ENCODE measurements at regions not wholly inside any gene's neighbourhood (a gene's known extent, or its start where the extent isn't known, plus 50 kb on each side); places are given as distances from the start of the nearest gene placed in this dataset.

- Histone ChIP-seq H3K4me3 (no peak overlapping the region), H3K9me3 (no peaks in the 10 kb centered on the region), H3K27ac (no peak overlapping the region), H3K4me1 (no peaks in the 10 kb centered on the region), H3K4me2 (no peak overlapping the region)
- DNase-seq (ENCODE audit: low read depth in 1 of 2, low spot score in 1 of 2): no peak
- FAIRE-seq: no peak
- no peak for TF ChIP-seq PHF8 (IDR thresholded peaks at IDR 0.05; ENCODE audit: borderline replicate concordance, low read depth)
- TF ChIP-seq RAD21 (conservative IDR thresholded peaks at IDR 0.05 in 1 of 2, IDR thresholded peaks at IDR 0.05 in 1 of 2): no peak
- no peak for TF ChIP-seq FOSB (CRISPR knock-in tag; IDR thresholded peaks at IDR 0.05)
- TF ChIP-seq JUN (IDR thresholded peaks at IDR 0.05): no peak
- TF ChIP-seq SMC3 (IDR thresholded peaks at IDR 0.05): no peak
- no peak for TF ChIP-seq TFCP2L1 (CRISPR knock-in tag; IDR thresholded peaks at IDR 0.05)
- TF ChIP-seq HOXB5 (CRISPR knock-in tag; IDR thresholded peaks at IDR 0.05): no peak
- TF ChIP-seq BCL3 (IDR thresholded peaks at IDR 0.05): no peak
- no peak for TF ChIP-seq POLR2AphosphoS2 (conservative IDR thresholded peaks at IDR 0.05; ENCODE audit: low read length)
- no peak for TF ChIP-seq HDAC2 (IDR thresholded peaks at IDR 0.05)
- no peak for TF ChIP-seq HOXA7 (CRISPR knock-in tag; IDR thresholded peaks at IDR 0.05)
- 29% methylated on average over 2 of the region's 2 CpGs for WGBS (ENCODE audit: missing lambda C conversion rate)
- ChIA-PET CTCF (no interaction called here), POLR2A (no interaction called here)
- peak; percentile 27 to 51; a peak in 2 of 6 replicates for ATAC-seq
These were observed 475.7 kb downstream of the CCDC171 start for GRCh38 chr9:16028548-16028947.

- Histone ChIP-seq H3K27ac (no peak overlapping the region), H3K4me1 (no peaks in the 10 kb centered on the region), H3K9me3 (no peaks in the 10 kb centered on the region), H3K4me2 (no peak overlapping the region), H3K4me3 (no peak overlapping the region)
- DNase-seq (ENCODE audit: low read depth in 1 of 2, low spot score in 1 of 2) (no peak), ATAC-seq (no peak), FAIRE-seq (no peak)
- WGBS (ENCODE audit: missing lambda C conversion rate): 49% methylated on average over 7 of the region's 7 CpGs
- ChIA-PET CTCF (no interaction called here), POLR2A (no interaction called here)
- TF ChIP-seq HMGXB4 (CRISPR knock-in tag; IDR thresholded peaks at IDR 0.05; ENCODE audit: borderline replicate concordance): no peak
- no peak for TF ChIP-seq ZC3H11A (IDR thresholded peaks at IDR 0.05)
- TF ChIP-seq RAD21 (conservative IDR thresholded peaks at IDR 0.05 in 1 of 2, IDR thresholded peaks at IDR 0.05 in 1 of 2): no peak
- no peak for TF ChIP-seq EP300 (IDR thresholded peaks at IDR 0.05)
- TF ChIP-seq ZNF302 (CRISPR knock-in tag; IDR thresholded peaks at IDR 0.05): no peak
- TF ChIP-seq NPAS2 (CRISPR knock-in tag; IDR thresholded peaks at IDR 0.05; ENCODE audit: borderline replicate concordance): no peak
- TF ChIP-seq FOSB (CRISPR knock-in tag; IDR thresholded peaks at IDR 0.05): no peak
- TF ChIP-seq MAFK (IDR thresholded peaks at IDR 0.05; ENCODE audit: partially characterized antibody): no peak
These were observed 476.3 kb downstream of the CCDC171 start for GRCh38 chr9:16029046-16029615.

- Histone ChIP-seq H3K9me3 (no peaks in the 10 kb centered on the region), H3K4me1 (no peaks in the 10 kb centered on the region), H3K4me3 (no peak overlapping the region), H3K27ac (no peak overlapping the region), H3K4me2 (no peak overlapping the region)
- ATAC-seq (no peak), DNase-seq (ENCODE audit: low read depth in 1 of 2, low spot score in 1 of 2) (no peak), FAIRE-seq (no peak)
- WGBS (ENCODE audit: missing lambda C conversion rate): 83% methylated on average over 3 of the region's 3 CpGs
- POLR2A ChIA-PET: no interaction called here
- CTCF ChIA-PET: no interaction called here
- TF ChIP-seq ELK1 (IDR thresholded peaks at IDR 0.05; ENCODE audit: low read depth, low read length): no peak
- no peak for TF ChIP-seq RCOR1 (IDR thresholded peaks at IDR 0.05; ENCODE audit: low read depth, low read length)
- no peak for TF ChIP-seq CHD4 (IDR thresholded peaks at IDR 0.05; ENCODE audit: borderline replicate concordance)
- no peak for TF ChIP-seq CTCF (IDR thresholded peaks at IDR 0.05)
- TF ChIP-seq RARB (CRISPR knock-in tag; IDR thresholded peaks at IDR 0.05): no peak
- no peak for TF ChIP-seq SREBF2 (IDR thresholded peaks at IDR 0.05)
- TF ChIP-seq JUNB (IDR thresholded peaks at IDR 0.05): no peak
- TF ChIP-seq PHF8 (IDR thresholded peaks at IDR 0.05; ENCODE audit: borderline replicate concordance, low read depth): no peak
- no peak for TF ChIP-seq PBX3 (IDR thresholded peaks at IDR 0.05)
- no peak for TF ChIP-seq NFE2L2 (conservative IDR thresholded peaks at IDR 0.05; ENCODE audit: low read length)
- no peak for TF ChIP-seq MAX (IDR thresholded peaks at IDR 0.05)
- no peak for TF ChIP-seq MYC (IDR thresholded peaks at IDR 0.05; ENCODE audit: borderline replicate concordance, low read length)
- TF ChIP-seq RAD21 (conservative IDR thresholded peaks at IDR 0.05 in 1 of 2, IDR thresholded peaks at IDR 0.05 in 1 of 2): no peak
- TF ChIP-seq SMC3 (IDR thresholded peaks at IDR 0.05): no peak
These were observed 477.0 kb downstream of the CCDC171 start for GRCh38 chr9:16029796-16030363.
